Mammary epithelial cell (primary cell): ENCODE measurements at regions not wholly inside any gene's neighbourhood (a gene's known extent, or its start where the extent isn't known, plus 50 kb on each side); places are given as distances from the start of the nearest gene placed in this dataset.

ENCODE experiments used
- CTCF ChIP-seq, 2 donors: IDR thresholded peaks in 1 of 2; conservative IDR thresholded peaks in 1 of 2; 2 replicates each; pipeline ENCODE4 v1.5.1; 2011 to 2012; ENCODE audit warnings: inconsistent platforms in 2 of 2, low read length in 2 of 2, mild to moderate bottlenecking in 2 of 2, control low read depth in 1 of 2, low read depth in 1 of 2; ENCODE audit not compliant: insufficient read depth in 1 of 2; ENCODE audit errors: extremely low read depth in 1 of 2
- EZH2 ChIP-seq: IDR thresholded peaks from 2 replicates; pipeline ENCODE4 v1.6.1; 2012; ENCODE audit warnings: low read length, inconsistent platforms, borderline replicate concordance

GRCh38 chr15:98522127-98522526 is 126.2 kb upstream of the IGF1R start:
- TF ChIP-seq EZH2 (no peak), CTCF (conservative IDR thresholded peaks at IDR 0.05 in 1 of 2, IDR thresholded peaks at IDR 0.05 in 1 of 2; ENCODE audit: extremely low read depth in 1 of 2, insufficient read depth in 1 of 2, low read depth in 1 of 2, low read length in 2 of 2) (no peak)
